Tibial artery (tissue), 4 donors: ENCODE measurements at regions not wholly inside any gene's neighbourhood (a gene's known extent, or its start where the extent isn't known, plus 50 kb on each side); places are given as distances from the start of the nearest gene placed in this dataset.

ENCODE experiments used
- DNase-seq, 2 donors: peaks; one replicate each; pipeline ENCODE4 v3.0.0-alpha.2; 2019
- H3K27ac ChIP-seq, 2 donors: fragments of 200-600 bp; sonication (generic) in 1 of 2; 1 replicate in 1 of 2; 2 replicates in 1 of 2; pipeline ENCODE4 v1.5.1; 2018 to 2019; ENCODE audit warnings: mild to moderate bottlenecking in 1 of 2
- H3K27me3 ChIP-seq, 2 donors: fragments of 200-600 bp; sonication (generic) in 1 of 2; one replicate each; pipeline versions ENCODE4 v1.5.1 to v1.6.0; 2016 to 2019
- H3K36me3 ChIP-seq, 3 donors: fragments of 200-600 bp; sonication (generic) in 2 of 3; one replicate each; pipeline ENCODE4 v1.5.1; 2016 to 2019; ENCODE audit warnings: mild to moderate bottlenecking in 2 of 3
- H3K4me1 ChIP-seq, 4 donors: fragments of 200-600 bp; sonication (generic) in 2 of 4; 1 replicate in 3 of 4; 2 replicates in 1 of 4; pipeline ENCODE4 v1.5.1; 2016 to 2019
- H3K4me3 ChIP-seq, 2 donors: fragments of 200-600 bp; sonication (generic) in 1 of 2; 1 replicate in 1 of 2; 2 replicates in 1 of 2; pipeline ENCODE4 v1.5.1; 2018 to 2019; ENCODE audit warnings: mild to moderate bottlenecking in 2 of 2
- H3K9me3 ChIP-seq, 3 donors: fragments of 200-600 bp; sonication (generic) in 1 of 3; one replicate each; pipeline ENCODE4 v1.5.1; 2016 to 2019
- CTCF ChIP-seq, 2 experiments: fragments of 200-600 bp in 1 of 2; fragments of 450-650 bp in 1 of 2; IDR thresholded peaks; one replicate each; pipeline ENCODE4 v1.5.1; 2017 to 2019; ENCODE audit warnings: antibody characterized with exemption in 2 of 2, mild to moderate bottlenecking in 1 of 2, moderate library complexity in 1 of 2
- intact Hi-C: fragments of 100-400 bp; cut with DNase I; formaldehyde crosslinking; loops from one replicate; pipeline ENCODE4 v1.15.0; 2023; ENCODE audit warnings: low total_unique reads

DNA sequence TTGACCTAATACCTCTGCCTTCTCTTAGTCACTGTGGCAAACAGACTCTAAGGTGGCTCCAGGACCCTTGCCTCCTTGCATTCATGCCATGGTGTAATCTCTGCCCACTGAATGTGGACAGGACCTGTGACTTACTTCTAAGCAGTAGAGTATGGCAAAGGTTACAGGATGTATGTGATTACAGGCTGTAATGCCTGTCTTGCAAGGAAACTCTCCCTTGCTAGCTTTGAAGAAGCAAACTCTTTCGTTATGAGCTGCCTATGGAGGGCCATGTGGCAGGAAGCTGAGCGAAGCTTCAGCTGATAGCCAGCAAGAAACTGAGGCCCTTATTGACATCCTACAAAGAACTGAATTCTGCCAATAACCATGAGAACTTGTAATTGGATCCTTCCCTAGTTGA, 103.3 kb upstream of the HMHB1 start:
- Histone ChIP-seq H3K27ac (no peak overlapping the region), H3K36me3 (no peaks in the 10 kb centered on the region), H3K9me3 (no peaks in the 10 kb centered on the region), H3K27me3 (no peaks in the 10 kb centered on the region), H3K4me1 (no peaks in the 10 kb centered on the region), H3K4me3 (no peak overlapping the region)
- intact Hi-C loops: no loop called here
- TF ChIP-seq CTCF (IDR thresholded peaks at IDR 0.05): no peak
- no peak for DNase-seq

GRCh38 chr5:143707806-143708205, 104.2 kb upstream of the HMHB1 start:
- H3K4me1 ChIP-seq: no peaks in the 10 kb centered on the region
- DNase-seq: no peak
- TF ChIP-seq CTCF (IDR thresholded peaks at IDR 0.05): no peak
- H3K4me3 ChIP-seq: no peak overlapping the region
- H3K27ac ChIP-seq: no peak overlapping the region
- H3K36me3 ChIP-seq: no peaks in the 10 kb centered on the region
- H3K9me3 ChIP-seq: no peaks in the 10 kb centered on the region
- intact Hi-C loops: no loop called here
- H3K27me3 ChIP-seq: no peaks in the 10 kb centered on the region

- intact Hi-C loops: no loop called here
- Histone ChIP-seq H3K36me3 (no peaks in the 10 kb centered on the region), H3K9me3 (no peaks in the 10 kb centered on the region), H3K27me3 (no peaks in the 10 kb centered on the region), H3K4me1 (no peaks in the 10 kb centered on the region), H3K27ac (no peak overlapping the region), H3K4me3 (no peak overlapping the region)
- no peak for DNase-seq
- no peak for TF ChIP-seq CTCF (IDR thresholded peaks at IDR 0.05)
Observed at GRCh38 chr5:143705381-143705780, 106.6 kb upstream of the HMHB1 start.

DNA sequence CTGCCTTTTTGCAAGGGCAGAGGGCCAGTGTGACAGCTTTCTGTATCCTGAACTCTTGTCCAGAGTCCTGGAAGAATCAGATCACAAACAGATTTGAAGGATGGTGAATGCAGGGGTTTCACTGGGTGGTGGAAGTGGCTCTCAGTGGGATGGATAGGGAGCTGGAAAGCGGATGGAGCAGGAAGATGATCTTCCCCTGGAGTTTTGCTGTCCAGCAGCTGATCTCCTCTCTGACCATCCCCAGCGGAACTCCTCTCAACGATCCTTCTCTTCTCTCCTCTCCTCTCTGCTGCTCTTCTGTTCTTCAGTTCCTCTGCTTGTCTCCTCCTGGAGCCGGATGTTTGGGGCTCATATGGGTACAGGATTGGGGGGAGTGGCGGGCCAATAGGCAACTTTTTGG, 108.3 kb upstream of the HMHB1 start:
- Histone ChIP-seq H3K27me3 (no peaks in the 10 kb centered on the region), H3K9me3 (no peaks in the 10 kb centered on the region), H3K4me1 (no peaks in the 10 kb centered on the region), H3K36me3 (no peaks in the 10 kb centered on the region), H3K4me3 (no peak overlapping the region), H3K27ac (no peak overlapping the region)
- no peak for TF ChIP-seq CTCF (IDR thresholded peaks at IDR 0.05)
- DNase-seq: no peak
- intact Hi-C loops: no loop called here

GRCh38 chr5:143701493-143701892, 110.5 kb upstream of the HMHB1 start:
- Histone ChIP-seq H3K9me3 (no peaks in the 10 kb centered on the region), H3K27me3 (no peaks in the 10 kb centered on the region), H3K36me3 (no peaks in the 10 kb centered on the region), H3K4me3 (no peak overlapping the region), H3K4me1 (no peaks in the 10 kb centered on the region), H3K27ac (no peak overlapping the region)
- intact Hi-C loops: no loop called here
- no peak for TF ChIP-seq CTCF (IDR thresholded peaks at IDR 0.05)
- DNase-seq: no peak

GRCh38 chr5:143700994-143701393, 111.0 kb upstream of the HMHB1 start:
- no peaks in the 10 kb centered on the region for H3K9me3 ChIP-seq
- no peak overlapping the region for H3K4me3 ChIP-seq

More at GRCh38 chr5:143700994-143701393, 111.0 kb upstream of the HMHB1 start:
- TF ChIP-seq CTCF (IDR thresholded peaks at IDR 0.05): no peak
- Histone ChIP-seq H3K36me3 (no peaks in the 10 kb centered on the region), H3K27me3 (no peaks in the 10 kb centered on the region), H3K27ac (no peak overlapping the region), H3K4me1 (no peaks in the 10 kb centered on the region)
- DNase-seq: no peak
- intact Hi-C loops: no loop called here
